Astrocyte (in vitro differentiated cells and primary cell): ENCODE measurements at regions not wholly inside any gene's neighbourhood (a gene's known extent, or its start where the extent isn't known, plus 50 kb on each side); places are given as distances from the start of the nearest gene placed in this dataset.
A peak's percentile ranks its signal among the peaks of the same experiment; 100 is the strongest.

ENCODE experiments used
- DNase-seq: peaks from one replicate; pipeline ENCODE4 v3.0.0-alpha.2; 2010; ENCODE audit warnings: low read depth
- FAIRE-seq: peaks from 2 replicates; lab custom pipeline; 2011; peaks lifted over from hg19 to GRCh38; lab: Jason Lieb, UNC
- H2AFZ ChIP-seq: 2 replicates; pipeline ENCODE4 v1.6.0; 2012; ENCODE audit warnings: low read depth, low read length, inconsistent platforms
- H3K27ac ChIP-seq: 2 replicates; pipeline ENCODE4 v1.5.1; 2011; ENCODE audit warnings: low read depth, low read length, inconsistent platforms
- H3K27me3 ChIP-seq: 2 replicates; pipeline ENCODE4 v1.6.0; 2011; ENCODE audit warnings: low read length, inconsistent platforms; ENCODE audit not compliant: insufficient read depth
- H3K36me3 ChIP-seq: 2 replicates; pipeline ENCODE4 v1.5.1; 2011; ENCODE audit warnings: low read length, inconsistent platforms; ENCODE audit not compliant: insufficient read depth
- H3K4me1 ChIP-seq: 2 replicates; pipeline ENCODE4 v1.5.1; 2011; ENCODE audit warnings: low read length, inconsistent platforms; ENCODE audit not compliant: insufficient read depth
- H3K4me2 ChIP-seq: 2 replicates; pipeline ENCODE4 v1.6.0; 2012; ENCODE audit warnings: low read length, inconsistent platforms
- H3K4me3 ChIP-seq: 2 replicates; pipeline ENCODE4 v1.5.1; 2011; ENCODE audit warnings: low read depth, mild to moderate bottlenecking, low read length, inconsistent platforms; ENCODE audit not compliant: insufficient read depth
- H3K79me2 ChIP-seq: 2 replicates; pipeline ENCODE4 v1.6.0; 2012; ENCODE audit warnings: mild to moderate bottlenecking, low read length, inconsistent platforms; ENCODE audit not compliant: insufficient read depth
- H3K9ac ChIP-seq: 2 replicates; pipeline ENCODE4 v1.6.0; 2012; ENCODE audit warnings: mild to moderate bottlenecking, low read length, inconsistent platforms
- H3K9me3 ChIP-seq: 2 replicates; pipeline ENCODE4 v1.5.1; 2012; ENCODE audit warnings: low read depth, mild to moderate bottlenecking, low read length, inconsistent platforms; ENCODE audit not compliant: insufficient read depth
- H4K20me1 ChIP-seq: 2 replicates; pipeline ENCODE4 v1.6.0; 2012; ENCODE audit warnings: low read length, inconsistent platforms; ENCODE audit not compliant: insufficient read depth
- H3K27ac Mint-ChIP-seq: one replicate; pipeline ENCODE4 v1.8.0; 2021; ENCODE audit warnings: mild to moderate bottlenecking, mixed read lengths; ENCODE audit not compliant: unreplicated experiment
- H3K27me3 Mint-ChIP-seq: one replicate; pipeline ENCODE4 v1.8.0; 2021; ENCODE audit warnings: low read depth, mixed read lengths; ENCODE audit not compliant: unreplicated experiment
- H3K36me3 Mint-ChIP-seq: one replicate; pipeline ENCODE4 v1.8.0; 2021; ENCODE audit warnings: low read depth, mixed read lengths; ENCODE audit not compliant: unreplicated experiment
- H3K4me1 Mint-ChIP-seq: one replicate; pipeline ENCODE4 v1.8.0; 2021; ENCODE audit warnings: low read depth, mixed read lengths; ENCODE audit not compliant: unreplicated experiment
- H3K4me3 Mint-ChIP-seq: one replicate; pipeline ENCODE4 v1.8.0; 2021; ENCODE audit warnings: mild to moderate bottlenecking, moderate library complexity, mixed read lengths; ENCODE audit not compliant: unreplicated experiment
- H3K9me3 Mint-ChIP-seq: one replicate; pipeline ENCODE4 v1.8.0; 2021; ENCODE audit warnings: mild to moderate bottlenecking, mixed read lengths; ENCODE audit not compliant: unreplicated experiment
- CTCF ChIP-seq: IDR thresholded peaks from 2 replicates; pipeline ENCODE4 v1.5.1; 2011; ENCODE audit warnings: low read depth, mild to moderate bottlenecking, inconsistent platforms, low read length, moderate library complexity; ENCODE audit not compliant: insufficient read depth
- EZH2 ChIP-seq: IDR thresholded peaks from 2 replicates; pipeline ENCODE4 v1.6.1; 2012; ENCODE audit warnings: mild to moderate bottlenecking, low read length, inconsistent platforms; ENCODE audit not compliant: insufficient read depth

DNA sequence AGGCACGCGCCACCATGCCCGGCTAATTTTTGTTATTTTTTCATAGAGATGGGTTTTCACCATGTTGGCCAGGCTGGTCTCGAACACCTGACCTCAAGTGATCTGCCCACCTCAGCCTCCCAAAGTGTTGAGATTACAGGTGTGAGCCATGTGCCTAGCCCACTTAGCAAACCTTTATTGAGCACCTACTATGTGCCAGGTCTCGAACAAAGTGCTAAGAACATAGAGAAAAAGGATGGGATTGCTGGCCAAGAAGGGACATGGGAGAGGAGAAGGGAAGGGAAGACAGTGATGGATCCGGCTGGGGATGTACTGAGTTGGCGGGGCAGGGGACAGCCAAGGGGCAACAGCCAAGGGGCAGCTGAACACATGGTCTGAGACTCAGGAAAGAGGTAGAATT lies 55.6 kb upstream of the RPL11 start:
- H4K20me1 ChIP-seq = no peaks in the 10 kb centered on the region
- no peaks in the 10 kb centered on the region for H3K79me2 ChIP-seq
- no peak overlapping the region for H3K4me2 ChIP-seq
- H3K4me1 ChIP-seq = peaks cover 5% of the 10 kb centered on the region
- H3K27ac Mint-ChIP-seq = no peak overlapping the region
- no peaks in the 10 kb centered on the region for H3K36me3 Mint-ChIP-seq
- no peaks in the 10 kb centered on the region for H3K27me3 ChIP-seq
- no peak for TF ChIP-seq CTCF
- TF ChIP-seq EZH2 = no peak
- H3K9me3 ChIP-seq = no peaks in the 10 kb centered on the region
- H3K4me3 Mint-ChIP-seq = no peak overlapping the region
- no peak overlapping the region for H3K27ac ChIP-seq
- no peak overlapping the region for H2AFZ ChIP-seq
- H3K27me3 Mint-ChIP-seq = peaks cover 15% of the 10 kb centered on the region
- FAIRE-seq = no peak
- H3K9me3 Mint-ChIP-seq = no peaks in the 10 kb centered on the region
- no peaks in the 10 kb centered on the region for H3K4me1 Mint-ChIP-seq
- no peak overlapping the region for H3K4me3 ChIP-seq
- no peak for DNase-seq
- H3K9ac ChIP-seq = no peak overlapping the region
- no peaks in the 10 kb centered on the region for H3K36me3 ChIP-seq

DNA sequence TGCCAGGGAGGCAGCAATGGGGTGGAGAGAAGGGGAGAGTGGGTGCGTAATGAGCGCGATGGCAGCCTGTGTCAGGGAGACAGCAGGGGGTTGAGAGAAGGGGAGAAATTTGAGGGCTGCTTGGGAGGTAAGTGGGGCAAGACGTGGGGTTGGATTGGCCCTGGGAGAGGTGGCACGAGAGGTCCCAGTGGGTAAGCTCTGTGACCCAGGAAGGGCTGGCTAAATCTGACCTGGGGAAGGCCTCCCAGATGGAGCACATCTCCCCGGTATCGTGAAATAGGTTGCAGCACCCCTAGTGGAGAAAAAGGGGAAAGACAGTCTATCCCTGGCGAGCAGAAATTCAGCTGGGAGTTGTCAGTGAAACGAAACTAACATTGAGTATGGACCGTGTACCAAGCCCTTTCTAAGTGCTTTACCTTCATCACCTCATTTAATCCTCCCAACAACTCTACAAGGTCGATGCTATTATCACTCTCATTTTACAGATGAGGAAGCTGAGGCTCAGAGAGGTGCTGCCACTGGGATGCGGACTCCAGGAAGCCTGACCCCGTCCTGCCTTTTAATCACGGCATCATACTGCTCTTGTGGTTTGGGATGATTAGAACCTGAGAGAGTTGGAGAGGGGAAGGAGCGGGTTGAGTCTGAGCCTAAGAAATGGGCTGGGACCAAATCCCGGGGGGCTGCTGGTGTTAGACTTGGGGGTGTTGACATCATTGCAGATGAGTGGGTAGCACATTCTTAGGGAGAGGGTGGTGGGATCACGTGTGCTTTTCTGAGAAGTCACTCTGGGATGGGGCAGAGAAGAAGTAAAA lies 56.6 kb upstream of the RPL11 start:
- Histone ChIP-seq H3K4me1 (peaks cover 5% of the 10 kb centered on the region), H3K9ac (peak overlapping the region; percentile 86), H3K79me2 (no peaks in the 10 kb centered on the region), H3K27me3 (no peaks in the 10 kb centered on the region), H2AFZ (peak overlapping the region; percentile 87), H3K4me2 (peak overlapping the region; percentile 94), H3K27ac (peak overlapping the region; percentile 79), H4K20me1 (no peaks in the 10 kb centered on the region), H3K9me3 (no peaks in the 10 kb centered on the region), H3K4me3 (peak overlapping the region; percentile 79), H3K36me3 (no peaks in the 10 kb centered on the region)
- peak; percentile 55 for DNase-seq
- Mint-ChIP-seq H3K9me3 (no peaks in the 10 kb centered on the region), H3K36me3 (no peaks in the 10 kb centered on the region), H3K4me1 (no peaks in the 10 kb centered on the region), H3K27ac (no peak overlapping the region), H3K4me3 (peak overlapping the region; percentile 29), H3K27me3 (peaks cover 13% of the 10 kb centered on the region)
- peak; percentile 98 for TF ChIP-seq CTCF
- no peak for TF ChIP-seq EZH2
- FAIRE-seq = peak; percentile 32

GRCh38 chr1:23634518-23634839 lies 57.1 kb upstream of the RPL11 start:
- Histone ChIP-seq H3K79me2 (no peaks in the 10 kb centered on the region), H3K4me2 (no peak overlapping the region), H2AFZ (peak overlapping the region; percentile 87), H3K36me3 (no peaks in the 10 kb centered on the region), H3K9me3 (no peaks in the 10 kb centered on the region), H3K27me3 (no peaks in the 10 kb centered on the region), H3K27ac (no peak overlapping the region), H4K20me1 (no peaks in the 10 kb centered on the region), H3K4me1 (peaks cover 5% of the 10 kb centered on the region), H3K4me3 (no peak overlapping the region), H3K9ac (no peak overlapping the region)
- H3K4me3 Mint-ChIP-seq = no peak overlapping the region
- FAIRE-seq (no peak), DNase-seq (no peak)
- H3K9me3 Mint-ChIP-seq = no peaks in the 10 kb centered on the region
- TF ChIP-seq CTCF (no peak), EZH2 (no peak)
- no peaks in the 10 kb centered on the region for H3K36me3 Mint-ChIP-seq
- H3K27ac Mint-ChIP-seq = no peak overlapping the region
- H3K27me3 Mint-ChIP-seq = peaks cover 10% of the 10 kb centered on the region
- no peaks in the 10 kb centered on the region for H3K4me1 Mint-ChIP-seq
